LNCAP (cell line): ENCODE measurements at regions not wholly inside any gene's neighbourhood (a gene's known extent, or its start where the extent isn't known, plus 50 kb on each side); places are given as distances from the start of the nearest gene placed in this dataset.

ENCODE experiments used
- TF ChIP-seq, protein P1 (sequence below): fragments of 450-650 bp; IDR thresholded peaks from 2 replicates; pipeline ENCODE4 v1.5.1; 2017; ENCODE audit warnings: mild to moderate bottlenecking

DNA sequence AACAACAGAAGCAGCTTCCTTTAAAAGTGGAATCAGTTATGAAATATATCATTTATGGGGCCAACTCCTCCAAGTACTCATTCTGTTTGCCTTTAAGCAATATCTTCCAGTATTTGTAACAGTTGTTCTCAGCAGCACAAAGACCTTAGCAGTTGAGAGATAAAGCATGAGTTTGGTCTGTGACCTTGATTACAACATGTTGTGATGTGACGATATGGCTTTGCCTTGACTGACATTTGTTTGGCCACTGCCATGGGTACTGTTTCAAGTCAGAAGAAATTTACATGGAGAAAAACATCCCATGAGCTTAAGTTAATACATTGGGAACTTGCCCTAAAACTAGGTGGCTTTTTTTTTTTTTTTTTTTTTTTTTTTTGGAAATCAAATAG, 175.1 kb upstream of the KBTBD8 start:
- TF ChIP-seq, protein P1, sequence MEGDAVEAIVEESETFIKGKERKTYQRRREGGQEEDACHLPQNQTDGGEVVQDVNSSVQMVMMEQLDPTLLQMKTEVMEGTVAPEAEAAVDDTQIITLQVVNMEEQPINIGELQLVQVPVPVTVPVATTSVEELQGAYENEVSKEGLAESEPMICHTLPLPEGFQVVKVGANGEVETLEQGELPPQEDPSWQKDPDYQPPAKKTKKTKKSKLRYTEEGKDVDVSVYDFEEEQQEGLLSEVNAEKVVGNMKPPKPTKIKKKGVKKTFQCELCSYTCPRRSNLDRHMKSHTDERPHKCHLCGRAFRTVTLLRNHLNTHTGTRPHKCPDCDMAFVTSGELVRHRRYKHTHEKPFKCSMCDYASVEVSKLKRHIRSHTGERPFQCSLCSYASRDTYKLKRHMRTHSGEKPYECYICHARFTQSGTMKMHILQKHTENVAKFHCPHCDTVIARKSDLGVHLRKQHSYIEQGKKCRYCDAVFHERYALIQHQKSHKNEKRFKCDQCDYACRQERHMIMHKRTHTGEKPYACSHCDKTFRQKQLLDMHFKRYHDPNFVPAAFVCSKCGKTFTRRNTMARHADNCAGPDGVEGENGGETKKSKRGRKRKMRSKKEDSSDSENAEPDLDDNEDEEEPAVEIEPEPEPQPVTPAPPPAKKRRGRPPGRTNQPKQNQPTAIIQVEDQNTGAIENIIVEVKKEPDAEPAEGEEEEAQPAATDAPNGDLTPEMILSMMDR = no peak

GRCh38 chr3:66823532-66823931, 174.6 kb upstream of the KBTBD8 start:
- TF ChIP-seq, protein P1 = no peak

DNA sequence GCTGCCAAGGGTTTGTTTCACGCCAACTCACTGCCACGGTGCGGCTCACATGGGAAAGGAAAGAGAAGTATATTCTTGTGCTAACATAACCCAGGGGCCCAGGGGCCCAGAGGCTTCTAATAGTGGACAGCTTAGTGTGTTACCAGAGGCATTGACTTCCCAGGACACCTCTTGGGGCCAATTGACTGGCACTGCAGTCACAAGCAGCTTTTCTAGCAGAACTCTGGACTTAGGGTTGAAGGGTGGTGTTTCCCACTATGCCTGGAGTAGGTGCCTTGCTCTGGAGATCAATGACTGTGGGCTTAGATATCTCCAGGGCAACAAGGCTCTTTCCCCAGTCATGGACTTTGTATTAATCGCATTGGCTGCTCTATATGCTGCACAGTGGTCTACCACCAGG, 172.7 kb upstream of the KBTBD8 start:
- TF ChIP-seq, protein P1 = no peak

- TF ChIP-seq, protein P1 = no peak
Measured at GRCh38 chr3:66827726-66828125, 170.4 kb upstream of the KBTBD8 start.

DNA sequence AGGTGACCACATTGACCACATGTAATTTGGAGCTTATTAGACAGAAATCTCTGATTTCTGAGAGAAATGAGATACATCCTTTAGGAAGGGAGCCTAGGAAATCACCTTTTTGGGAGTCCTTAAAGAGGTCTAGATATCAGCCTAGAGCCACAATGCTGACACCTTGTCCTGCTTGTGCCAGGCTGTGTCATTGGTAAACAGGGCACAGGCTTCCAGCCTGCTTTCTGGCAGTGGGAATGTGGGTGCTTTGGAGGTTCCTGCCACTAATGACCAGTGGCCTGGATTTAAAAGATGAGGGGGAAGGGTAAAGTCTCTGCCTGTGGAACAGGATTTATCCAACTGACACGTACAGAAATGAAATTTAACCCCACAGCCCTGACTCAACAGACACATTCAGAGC, 169.8 kb upstream of the KBTBD8 start:
- TF ChIP-seq, protein P1 = no peak

GRCh38 chr3:66830301-66830700, 167.8 kb upstream of the KBTBD8 start:
- TF ChIP-seq, protein P1 = no peak

- TF ChIP-seq, protein P1 = no peak
Measured at GRCh38 chr3:66831931-66832330, 166.2 kb upstream of the KBTBD8 start.
